RPMI8226 (cell line): ENCODE measurements at regions not wholly inside any gene's neighbourhood (a gene's known extent, or its start where the extent isn't known, plus 50 kb on each side); places are given as distances from the start of the nearest gene placed in this dataset.
"Not testable (repeated sequence)": the region's sequence is repeated elsewhere in the genome, so short reads cannot be mapped to it uniquely, and the experiment has no call there.

Source experiments
- DNase-seq: peaks from one replicate; pipeline ENCODE4 v3.0.0-alpha.2; 2015

- not testable (repeated sequence) for DNase-seq
These were observed 52.3 kb upstream of the BBX start for GRCh38 chr3:107470496-107470895.
